Endothelial cell (in vitro differentiated cells): ENCODE measurements at regions not wholly inside any gene's neighbourhood (a gene's known extent, or its start where the extent isn't known, plus 50 kb on each side); places are given as distances from the start of the nearest gene placed in this dataset.

Experiments
- DNase-seq: peaks from one replicate; pipeline ENCODE4 v3.0.0; 2021; ENCODE audit warnings: low spot score
- H3K27ac Mint-ChIP-seq: one replicate; pipeline ENCODE4 v1.8.0; 2021; ENCODE audit warnings: mixed read lengths, inconsistent platforms; ENCODE audit not compliant: unreplicated experiment
- H3K27me3 Mint-ChIP-seq: one replicate; pipeline ENCODE4 v1.8.0; 2021; ENCODE audit warnings: mild to moderate bottlenecking, moderate library complexity, mixed read lengths, inconsistent platforms; ENCODE audit not compliant: unreplicated experiment
- H3K36me3 Mint-ChIP-seq: one replicate; pipeline ENCODE4 v1.8.0; 2021; ENCODE audit warnings: mild to moderate bottlenecking, low read depth, mixed read lengths, inconsistent platforms; ENCODE audit not compliant: unreplicated experiment
- H3K4me1 Mint-ChIP-seq: one replicate; pipeline ENCODE4 v1.8.0; 2021; ENCODE audit warnings: mild to moderate bottlenecking, mixed read lengths, inconsistent platforms; ENCODE audit not compliant: unreplicated experiment
- H3K4me3 Mint-ChIP-seq: one replicate; pipeline ENCODE4 v1.8.0; 2021; ENCODE audit warnings: mild to moderate bottlenecking, mixed read lengths, inconsistent platforms; ENCODE audit not compliant: unreplicated experiment
- H3K9me3 Mint-ChIP-seq: one replicate; pipeline ENCODE4 v1.8.0; 2021; ENCODE audit warnings: mixed read lengths, inconsistent platforms; ENCODE audit not compliant: unreplicated experiment
- TF ChIP-seq, protein P1 (sequence below): fragments of 200-600 bp; sonication (generic); IDR thresholded peaks from one replicate; pipeline ENCODE4 v1.5.0; 2021; ENCODE audit warnings: antibody characterized with exemption; ENCODE audit not compliant: unreplicated experiment

DNA sequence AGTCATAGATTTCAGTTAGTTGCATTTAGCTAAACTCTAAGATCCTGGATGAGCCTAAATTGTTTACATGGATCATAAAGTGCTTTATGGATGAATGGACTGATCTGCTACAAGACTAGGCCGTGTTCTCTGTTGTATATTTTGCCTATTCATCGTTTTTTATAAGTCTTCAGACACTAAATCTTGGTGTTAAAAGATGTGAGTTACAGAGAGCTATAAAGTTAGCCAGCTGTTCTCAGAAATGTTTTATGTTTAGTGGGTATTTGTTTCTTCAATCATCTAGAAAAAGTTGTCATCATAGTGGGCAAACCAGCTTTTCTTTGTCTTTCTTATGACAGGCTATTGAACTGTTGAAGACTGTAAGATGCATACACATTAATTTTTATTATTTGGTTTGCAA, 585.8 kb upstream of the SEMA6A start:
- no peaks in the 10 kb centered on the region for H3K4me1 Mint-ChIP-seq
- no peak overlapping the region for H3K4me3 Mint-ChIP-seq
- TF ChIP-seq, protein P1, sequence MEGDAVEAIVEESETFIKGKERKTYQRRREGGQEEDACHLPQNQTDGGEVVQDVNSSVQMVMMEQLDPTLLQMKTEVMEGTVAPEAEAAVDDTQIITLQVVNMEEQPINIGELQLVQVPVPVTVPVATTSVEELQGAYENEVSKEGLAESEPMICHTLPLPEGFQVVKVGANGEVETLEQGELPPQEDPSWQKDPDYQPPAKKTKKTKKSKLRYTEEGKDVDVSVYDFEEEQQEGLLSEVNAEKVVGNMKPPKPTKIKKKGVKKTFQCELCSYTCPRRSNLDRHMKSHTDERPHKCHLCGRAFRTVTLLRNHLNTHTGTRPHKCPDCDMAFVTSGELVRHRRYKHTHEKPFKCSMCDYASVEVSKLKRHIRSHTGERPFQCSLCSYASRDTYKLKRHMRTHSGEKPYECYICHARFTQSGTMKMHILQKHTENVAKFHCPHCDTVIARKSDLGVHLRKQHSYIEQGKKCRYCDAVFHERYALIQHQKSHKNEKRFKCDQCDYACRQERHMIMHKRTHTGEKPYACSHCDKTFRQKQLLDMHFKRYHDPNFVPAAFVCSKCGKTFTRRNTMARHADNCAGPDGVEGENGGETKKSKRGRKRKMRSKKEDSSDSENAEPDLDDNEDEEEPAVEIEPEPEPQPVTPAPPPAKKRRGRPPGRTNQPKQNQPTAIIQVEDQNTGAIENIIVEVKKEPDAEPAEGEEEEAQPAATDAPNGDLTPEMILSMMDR: no peak
- no peaks in the 10 kb centered on the region for H3K27me3 Mint-ChIP-seq
- H3K27ac Mint-ChIP-seq: no peak overlapping the region
- H3K36me3 Mint-ChIP-seq: no peaks in the 10 kb centered on the region
- H3K9me3 Mint-ChIP-seq: no peaks in the 10 kb centered on the region
- DNase-seq: no peak

DNA sequence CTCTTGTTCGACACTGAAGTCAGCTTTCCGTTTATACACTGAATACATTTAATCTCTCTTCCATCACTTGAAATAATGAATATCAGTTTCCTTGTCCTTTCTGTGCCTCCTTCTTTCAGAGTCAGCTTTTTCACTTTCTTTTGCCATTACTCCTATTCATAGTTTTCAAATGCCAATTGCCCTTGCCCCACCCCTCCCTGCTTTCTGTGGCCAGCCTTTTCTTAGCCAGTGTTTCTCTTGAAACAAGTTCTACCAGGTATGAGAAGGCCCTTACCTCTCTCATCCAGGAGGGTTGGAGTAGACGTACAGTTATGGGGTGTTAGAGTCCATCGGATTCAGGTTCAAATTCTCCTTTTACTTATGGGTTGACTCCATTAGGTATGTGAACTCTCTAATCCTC, 574.7 kb upstream of the SEMA6A start:
- TF ChIP-seq, protein P1: no peak
- Mint-ChIP-seq H3K27me3 (no peaks in the 10 kb centered on the region), H3K4me3 (no peak overlapping the region), H3K27ac (no peak overlapping the region), H3K36me3 (no peaks in the 10 kb centered on the region), H3K9me3 (no peaks in the 10 kb centered on the region), H3K4me1 (no peaks in the 10 kb centered on the region)
- DNase-seq: no peak

- Mint-ChIP-seq H3K4me1 (no peaks in the 10 kb centered on the region), H3K9me3 (no peaks in the 10 kb centered on the region), H3K4me3 (no peak overlapping the region), H3K27ac (no peak overlapping the region), H3K27me3 (no peaks in the 10 kb centered on the region), H3K36me3 (no peaks in the 10 kb centered on the region)
- DNase-seq: no peak
- TF ChIP-seq, protein P1: no peak
Measured at GRCh38 chr5:117144086-117144485, 569.5 kb upstream of the SEMA6A start.

DNA sequence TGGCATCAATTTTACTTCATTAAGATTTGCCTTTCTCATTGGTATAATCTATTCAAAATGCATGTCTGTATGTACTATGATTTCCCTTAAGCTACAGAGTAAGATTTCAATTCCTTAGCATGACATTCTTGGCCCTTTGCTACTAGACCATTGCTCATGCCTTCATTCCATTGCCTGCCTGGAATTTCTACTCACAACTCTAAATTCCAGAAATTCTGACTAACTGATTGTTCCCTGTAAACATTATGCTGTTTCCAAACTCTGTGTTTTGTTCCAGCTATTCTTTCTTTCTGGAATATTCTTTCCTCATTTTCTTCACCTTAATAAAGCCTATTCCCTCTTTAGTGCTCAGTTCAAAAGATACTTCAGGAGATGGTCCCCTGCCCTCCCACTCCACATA, 568.8 kb upstream of the SEMA6A start:
- no peak for DNase-seq
- Mint-ChIP-seq H3K4me1 (no peaks in the 10 kb centered on the region), H3K36me3 (no peaks in the 10 kb centered on the region), H3K27me3 (no peaks in the 10 kb centered on the region), H3K9me3 (no peaks in the 10 kb centered on the region), H3K27ac (no peak overlapping the region), H3K4me3 (no peak overlapping the region)
- TF ChIP-seq, protein P1: no peak

DNA sequence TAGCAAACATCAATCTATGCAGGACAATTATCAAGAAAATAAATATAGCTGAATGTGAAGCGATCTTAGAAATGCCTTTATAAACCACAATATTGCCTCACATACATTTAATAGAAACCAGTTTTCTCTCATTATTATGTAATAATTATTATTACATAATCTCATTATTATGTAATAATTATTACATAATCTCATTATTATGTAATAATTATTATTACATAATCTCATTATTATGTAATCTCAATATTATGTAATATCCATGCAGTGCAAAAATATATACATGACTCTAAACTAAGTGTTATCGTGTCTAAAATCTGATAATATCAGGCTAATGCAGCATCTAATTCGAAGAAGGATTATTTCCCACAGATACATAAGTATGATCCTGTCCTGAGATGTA, 563.9 kb upstream of the SEMA6A start:
- Mint-ChIP-seq H3K27me3 (no peaks in the 10 kb centered on the region), H3K27ac (no peak overlapping the region), H3K9me3 (no peaks in the 10 kb centered on the region), H3K4me3 (no peak overlapping the region), H3K4me1 (no peaks in the 10 kb centered on the region), H3K36me3 (no peaks in the 10 kb centered on the region)
- TF ChIP-seq, protein P1: no peak
- DNase-seq: no peak
